ENCODE measurements at regions not wholly inside any gene's neighbourhood (a gene's known extent, or its start where the extent isn't known, plus 50 kb on each side); places are given as distances from the start of the nearest gene placed in this dataset.
"Not testable (repeated sequence)": the region's sequence is repeated elsewhere in the genome, so short reads cannot be mapped to it uniquely, and the experiment has no call there.

GRCh38 chr1:206256935-206257334 is 53.6 kb downstream of the SRGAP2 start:
- DNase-seq (ENCODE audit: low spot score), result not testable (repeated sequence)

- not testable (repeated sequence) for DNase-seq (ENCODE audit: low spot score)
These were observed 58.1 kb downstream of the SRGAP2 start for GRCh38 chr1:206261473-206261872.

GRCh38 chr1:206262424-206262823 is 59.1 kb downstream of the SRGAP2 start:
- DNase-seq (ENCODE audit: low spot score), result not testable (repeated sequence)

- DNase-seq (ENCODE audit: low spot score), result not testable (repeated sequence)
These were observed 61.6 kb downstream of the SRGAP2 start for GRCh38 chr1:206264916-206265315.

DNA sequence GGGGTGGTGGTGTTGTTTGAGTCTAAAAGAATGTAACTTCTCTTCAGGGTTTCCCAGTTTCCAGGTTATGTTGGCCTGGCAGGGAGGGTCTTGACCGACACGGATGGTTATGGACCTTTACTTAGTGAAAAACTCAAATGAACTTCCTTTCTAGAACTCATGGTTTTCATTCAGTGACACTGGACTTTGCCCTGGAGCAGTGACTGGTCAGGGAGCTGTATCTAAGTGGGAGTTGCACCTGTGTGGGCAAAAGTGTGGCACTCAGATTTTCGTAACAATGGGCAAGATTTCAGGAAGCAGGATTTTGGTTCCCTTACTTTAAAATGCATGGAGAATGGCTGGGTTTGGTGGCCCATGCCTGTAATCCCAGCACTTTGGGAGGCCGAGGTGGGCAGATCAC is 67.8 kb downstream of the SRGAP2 start:
- not testable (repeated sequence) for DNase-seq (ENCODE audit: low spot score)

- DNase-seq (ENCODE audit: low spot score), result not testable (repeated sequence)
These were observed 69.8 kb downstream of the SRGAP2 start for GRCh38 chr1:206273104-206273503.

- not testable (repeated sequence) for DNase-seq (ENCODE audit: low spot score)
These were observed 72.8 kb downstream of the SRGAP2 start for GRCh38 chr1:206276143-206276542.

DNA sequence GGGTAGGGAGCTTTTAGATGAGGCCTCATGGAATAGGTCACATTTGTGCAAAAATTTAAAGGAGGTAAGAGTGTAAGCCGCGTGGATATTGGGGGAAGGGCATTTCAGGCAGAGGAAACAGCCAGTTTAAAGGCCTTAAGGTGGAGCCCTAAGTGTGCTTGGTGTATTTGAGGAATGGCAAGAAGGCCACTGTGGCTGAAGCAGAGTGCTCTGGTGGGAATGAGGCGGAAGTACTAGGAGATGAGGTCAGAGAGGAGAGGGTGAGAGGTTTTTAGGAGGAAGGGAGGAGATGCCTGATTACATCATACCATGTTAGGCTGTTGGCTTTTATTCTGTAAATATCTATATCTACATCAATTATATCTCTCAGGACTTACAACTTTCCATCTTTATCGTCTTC is 75.3 kb downstream of the SRGAP2 start:
- not testable (repeated sequence) for DNase-seq (ENCODE audit: low spot score)

DNA sequence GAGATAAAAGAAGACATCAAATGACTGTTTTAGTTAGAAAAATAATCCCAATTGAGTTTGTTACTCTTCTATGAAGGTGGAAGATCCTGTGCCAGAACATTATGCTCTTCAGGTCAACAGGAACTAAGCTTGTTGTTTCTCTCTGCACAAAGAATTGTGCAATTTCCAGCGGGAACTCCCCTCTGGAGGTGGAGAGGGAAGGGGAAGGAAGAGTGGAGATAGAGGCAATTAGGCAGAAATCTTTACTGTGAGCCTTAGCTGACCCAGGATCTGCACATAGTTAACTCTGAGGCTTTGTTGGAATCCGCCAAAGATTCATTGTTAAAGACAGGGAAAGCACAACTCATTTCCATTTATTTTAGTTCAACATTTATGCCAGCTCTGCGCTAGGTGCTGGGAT is 77.3 kb downstream of the SRGAP2 start:
- not testable (repeated sequence) for DNase-seq (ENCODE audit: low spot score)

DNA sequence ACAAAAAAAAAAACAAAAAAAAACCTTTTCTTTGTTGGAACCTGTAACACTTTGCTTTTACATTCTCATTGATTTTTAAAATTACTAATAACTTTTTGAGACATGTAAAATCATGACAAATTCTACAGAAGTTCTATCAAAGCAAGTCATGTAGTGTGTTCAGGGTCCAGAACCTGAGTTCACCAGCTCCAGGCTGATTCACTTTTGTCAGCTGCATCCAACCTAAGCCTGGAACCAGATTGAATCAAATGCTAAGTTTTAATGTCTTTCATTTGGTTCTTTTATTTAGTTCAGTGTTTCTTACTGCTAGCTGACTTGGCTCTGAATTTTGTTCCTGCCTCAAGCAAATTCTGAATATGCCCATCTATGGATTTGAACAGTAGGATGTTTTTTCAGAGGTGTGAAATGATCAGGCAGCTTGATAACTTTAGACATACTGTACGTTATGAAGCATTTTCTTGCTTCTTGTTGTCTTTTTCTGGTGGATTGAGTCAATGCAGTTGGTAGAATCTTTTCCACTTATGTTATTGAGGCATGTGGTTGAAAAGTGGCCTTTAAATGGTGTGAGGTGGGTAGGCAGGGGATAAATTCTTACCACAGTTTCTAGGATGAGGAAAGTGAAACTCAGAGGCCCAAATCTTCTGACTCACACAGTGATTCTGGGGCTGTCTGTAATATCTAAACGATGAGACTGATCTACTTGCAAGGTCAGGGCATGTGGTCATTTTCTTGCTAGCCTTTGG is 78.7 kb downstream of the SRGAP2 start:
- not testable (repeated sequence) for DNase-seq (ENCODE audit: low spot score)

DNA sequence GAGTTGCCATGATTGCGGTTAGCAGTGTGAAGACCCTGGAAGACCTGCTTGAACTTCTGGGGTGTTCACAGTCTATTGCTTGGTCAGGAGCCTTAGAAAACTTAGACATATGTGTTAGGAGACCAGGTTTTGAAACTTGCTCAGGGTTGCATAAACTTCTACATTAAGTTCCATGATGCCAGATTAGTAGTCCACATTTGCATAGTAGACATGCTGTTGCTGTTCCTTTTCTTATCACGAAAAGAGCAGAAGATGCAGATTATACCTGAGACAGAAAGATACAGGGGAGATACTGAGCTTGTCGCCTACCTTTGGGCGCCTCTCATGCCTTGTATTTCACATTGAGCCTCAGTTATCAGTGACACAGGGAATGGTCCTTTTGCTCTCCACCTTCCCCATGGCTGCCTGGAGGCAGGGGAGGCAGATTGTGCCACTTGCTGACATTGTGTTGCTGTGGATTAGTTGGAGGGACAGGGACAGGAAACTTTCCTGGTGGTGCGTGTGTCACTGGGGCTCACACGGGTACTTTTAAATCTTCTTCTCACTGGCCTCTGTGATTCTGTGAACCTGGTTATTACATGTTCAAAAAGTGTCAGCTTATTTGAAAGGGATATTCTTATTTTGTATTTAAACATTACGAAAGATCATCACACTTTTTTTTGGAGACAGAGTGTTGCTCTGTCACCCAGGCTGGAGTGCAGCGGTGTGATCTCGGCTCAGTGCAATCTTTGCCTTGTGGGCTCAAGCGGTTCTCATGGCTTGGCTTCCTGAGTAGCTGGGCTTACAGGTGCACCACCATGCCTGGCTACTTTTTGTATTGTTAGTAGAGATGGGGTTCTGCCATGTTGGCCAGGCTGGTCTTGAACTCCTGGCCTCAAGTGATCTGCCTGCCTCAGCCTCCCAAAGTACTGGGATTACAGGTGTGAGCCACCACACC is 82.0 kb downstream of the SRGAP2 start:
- DNase-seq (ENCODE audit: low spot score), result not testable (repeated sequence)

- not testable (repeated sequence) for DNase-seq (ENCODE audit: low spot score)
These were observed 84.4 kb downstream of the SRGAP2 start for GRCh38 chr1:206287759-206288158.

- DNase-seq (ENCODE audit: low spot score), result not testable (repeated sequence)
These were observed 85.1 kb downstream of the SRGAP2 start for GRCh38 chr1:206288453-206288852.

- DNase-seq (ENCODE audit: low spot score), result not testable (repeated sequence)
These were observed 94.0 kb downstream of the SRGAP2 start for GRCh38 chr1:206297145-206298031.

GRCh38 chr1:206298032-206298392 is 94.7 kb downstream of the SRGAP2 start:
- not testable (repeated sequence) for DNase-seq (ENCODE audit: low spot score)

- not testable (repeated sequence) for DNase-seq (ENCODE audit: low spot score)
These were observed 95.9 kb downstream of the SRGAP2 start for GRCh38 chr1:206299181-206299791.

DNA sequence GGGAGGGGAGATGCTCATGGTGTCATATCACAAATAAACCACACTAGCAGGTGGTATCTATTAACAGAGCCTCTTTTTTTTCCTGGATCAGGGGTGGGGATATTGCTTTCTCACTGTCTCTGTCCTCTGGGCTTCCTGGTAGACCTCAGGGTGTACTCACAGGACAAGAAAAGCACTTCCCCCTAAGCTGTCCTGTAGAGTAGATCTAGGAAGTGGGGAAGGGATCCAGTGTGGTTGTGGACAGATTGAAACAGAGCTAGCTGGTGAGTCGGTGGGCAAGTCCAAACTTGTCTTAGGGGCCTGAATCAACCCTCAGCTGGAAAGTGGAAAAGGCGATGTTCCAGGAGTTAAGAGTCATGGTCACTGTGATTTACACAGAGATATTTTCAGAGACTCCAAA is 96.6 kb downstream of the SRGAP2 start:
- not testable (repeated sequence) for DNase-seq (ENCODE audit: low spot score)

DNA sequence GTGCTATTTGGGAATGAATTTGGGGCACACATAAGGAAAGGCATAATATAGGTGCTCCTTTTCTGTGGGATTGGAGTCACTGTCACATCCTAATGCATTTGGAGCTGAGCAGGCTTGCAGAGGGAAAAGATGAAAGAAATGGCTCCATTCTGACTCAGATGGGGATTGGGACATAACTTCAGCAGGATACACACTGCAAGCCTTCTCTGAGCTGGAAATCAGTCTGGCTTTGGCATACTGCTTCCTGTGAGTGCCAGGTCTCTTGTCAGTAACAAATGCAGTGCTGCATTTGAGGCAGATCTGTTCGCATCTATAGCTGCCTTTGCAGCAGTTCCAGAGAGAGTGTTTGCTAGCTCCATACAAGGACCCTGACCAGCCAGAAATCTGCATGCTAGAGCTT is 98.7 kb downstream of the SRGAP2 start:
- not testable (repeated sequence) for DNase-seq (ENCODE audit: low spot score)

GRCh38 chr1:206307442-206307841 is 104.1 kb downstream of the SRGAP2 start:
- DNase-seq (ENCODE audit: low spot score), result not testable (repeated sequence)

DNA sequence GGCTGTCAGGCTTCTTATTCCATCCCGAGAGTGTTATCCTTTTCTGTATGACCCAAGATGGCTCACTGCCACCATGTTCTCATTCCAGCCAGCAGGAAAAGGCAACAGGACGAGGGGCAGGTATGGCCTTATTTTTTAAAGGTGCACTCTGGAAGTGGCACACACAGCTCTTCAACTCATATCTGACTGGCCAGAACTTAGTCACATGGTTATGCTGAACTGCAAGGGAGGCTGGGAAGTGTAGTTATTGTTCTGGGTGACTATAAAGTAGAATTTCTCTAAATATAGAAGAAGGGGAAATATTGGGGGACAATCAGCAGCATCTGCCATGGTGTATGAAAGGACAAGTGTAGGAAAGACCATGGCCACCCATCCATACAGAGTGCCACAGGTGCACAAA is 107.6 kb downstream of the SRGAP2 start:
- not testable (repeated sequence) for DNase-seq (ENCODE audit: low spot score)

DNA sequence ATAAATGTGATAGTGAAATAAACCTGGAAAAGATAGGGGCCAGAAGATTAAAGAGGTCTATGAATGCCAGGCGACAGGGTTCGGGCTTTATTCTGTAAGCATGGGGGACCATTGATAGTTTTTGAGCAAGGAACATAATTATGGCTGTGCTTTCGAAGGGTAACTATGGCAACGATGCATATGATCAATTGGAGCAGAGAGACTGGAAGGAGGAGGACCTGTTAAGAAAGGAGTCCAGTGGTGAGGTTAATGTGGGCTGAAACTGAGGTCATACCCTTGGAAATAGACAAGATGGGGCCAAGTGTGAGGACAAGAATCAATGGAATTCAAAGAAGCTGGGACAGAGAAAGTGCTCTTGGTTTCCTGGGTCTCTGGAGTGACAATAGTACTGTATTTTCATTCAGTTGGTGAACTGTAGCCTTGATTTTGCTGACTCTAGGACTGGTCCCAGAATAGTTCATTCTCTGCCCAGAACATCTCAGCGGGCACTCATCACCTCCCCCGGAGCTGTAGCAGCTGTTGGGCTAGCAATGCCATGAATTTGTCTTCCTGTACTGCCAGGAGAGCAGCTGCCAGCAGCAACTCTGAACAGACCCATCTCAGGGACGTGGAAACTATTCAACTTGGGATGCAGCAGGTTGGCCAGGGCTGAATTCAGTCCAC is 108.4 kb downstream of the SRGAP2 start:
- not testable (repeated sequence) for DNase-seq (ENCODE audit: low spot score)
